GM12892 (cell line): ENCODE measurements at regions not wholly inside any gene's neighbourhood (a gene's known extent, or its start where the extent isn't known, plus 50 kb on each side); places are given as distances from the start of the nearest gene placed in this dataset.

Source experiments
- POLR2A ChIP-seq: IDR thresholded peaks from 2 replicates; pipeline ENCODE4 v1.6.1; 2011; ENCODE audit warnings: low read depth, low read length, control low read depth
- POLR2AphosphoS5 ChIP-seq: IDR thresholded peaks from 2 replicates; pipeline ENCODE4 v1.6.1; 2011; ENCODE audit warnings: low read depth, low read length, control low read depth

GRCh38 chr2:7904319-7904718 lies 777.5 kb upstream of the ID2 start:
- no peak for TF ChIP-seq POLR2AphosphoS5
- TF ChIP-seq POLR2A: no peak
